Cardiac fibroblast (primary cell): ENCODE measurements at regions not wholly inside any gene's neighbourhood (a gene's known extent, or its start where the extent isn't known, plus 50 kb on each side); places are given as distances from the start of the nearest gene placed in this dataset.

Experiments
- DNase-seq, 2 donors: peaks; one replicate each; pipeline versions ENCODE4 v3.0.0 to v3.0.0-alpha.2; 2010; ENCODE audit warnings: low read depth in 2 of 2
- H3K4me3 ChIP-seq, 2 donors: replicated peaks in 1 of 2; 1 replicate in 1 of 2; 2 replicates in 1 of 2; pipeline ENCODE4 v1.5.1; 2011; ENCODE audit warnings: low read depth in 2 of 2, low read length in 2 of 2, mild to moderate bottlenecking in 2 of 2, moderate library complexity in 1 of 2
- TF ChIP-seq, protein P1 (sequence below): IDR thresholded peaks from one replicate; pipeline ENCODE4 v1.5.1; 2011; ENCODE audit warnings: low read depth, mild to moderate bottlenecking, low read length, inconsistent platforms

DNA sequence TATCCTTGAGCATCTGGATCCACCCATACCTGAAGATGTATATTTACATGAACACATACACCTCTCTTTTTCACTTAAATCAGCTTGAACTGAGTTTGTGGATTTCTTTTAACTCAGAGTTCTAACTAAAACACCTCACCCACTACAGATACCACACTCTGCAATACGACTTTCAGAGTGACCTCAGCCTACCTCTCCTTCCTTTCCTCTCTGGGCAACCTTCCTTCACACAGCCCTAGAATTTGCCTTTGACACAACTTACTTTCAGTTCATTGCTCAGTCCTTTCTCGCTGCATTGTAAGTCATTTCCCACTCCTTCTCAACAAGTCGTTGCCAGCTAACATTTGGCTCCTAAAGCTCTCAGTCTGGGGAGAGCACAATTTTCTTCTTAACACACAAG, 151.9 kb upstream of the IRX3 start:
- no peak for DNase-seq
- TF ChIP-seq, protein P1, sequence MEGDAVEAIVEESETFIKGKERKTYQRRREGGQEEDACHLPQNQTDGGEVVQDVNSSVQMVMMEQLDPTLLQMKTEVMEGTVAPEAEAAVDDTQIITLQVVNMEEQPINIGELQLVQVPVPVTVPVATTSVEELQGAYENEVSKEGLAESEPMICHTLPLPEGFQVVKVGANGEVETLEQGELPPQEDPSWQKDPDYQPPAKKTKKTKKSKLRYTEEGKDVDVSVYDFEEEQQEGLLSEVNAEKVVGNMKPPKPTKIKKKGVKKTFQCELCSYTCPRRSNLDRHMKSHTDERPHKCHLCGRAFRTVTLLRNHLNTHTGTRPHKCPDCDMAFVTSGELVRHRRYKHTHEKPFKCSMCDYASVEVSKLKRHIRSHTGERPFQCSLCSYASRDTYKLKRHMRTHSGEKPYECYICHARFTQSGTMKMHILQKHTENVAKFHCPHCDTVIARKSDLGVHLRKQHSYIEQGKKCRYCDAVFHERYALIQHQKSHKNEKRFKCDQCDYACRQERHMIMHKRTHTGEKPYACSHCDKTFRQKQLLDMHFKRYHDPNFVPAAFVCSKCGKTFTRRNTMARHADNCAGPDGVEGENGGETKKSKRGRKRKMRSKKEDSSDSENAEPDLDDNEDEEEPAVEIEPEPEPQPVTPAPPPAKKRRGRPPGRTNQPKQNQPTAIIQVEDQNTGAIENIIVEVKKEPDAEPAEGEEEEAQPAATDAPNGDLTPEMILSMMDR = no peak

DNA sequence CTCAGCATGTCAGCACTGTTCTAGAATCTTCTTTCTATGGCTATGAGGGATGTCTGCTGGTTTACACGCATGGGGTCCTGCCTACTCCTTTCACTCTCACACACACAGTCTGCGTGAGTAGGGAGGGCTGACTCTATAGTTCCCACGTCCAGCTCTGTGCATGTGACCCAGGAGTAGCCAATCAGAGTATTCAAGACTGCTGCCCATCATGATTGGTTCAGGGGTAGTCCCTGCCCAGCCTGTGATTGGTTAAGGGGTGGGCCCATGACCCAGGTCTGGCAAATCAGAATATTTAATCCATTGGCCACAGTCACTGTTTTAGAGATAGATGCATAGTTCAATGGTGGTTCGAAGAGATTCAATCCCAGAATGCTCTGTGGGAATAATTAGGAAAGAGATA, 151.3 kb upstream of the IRX3 start:
- TF ChIP-seq, protein P1 = no peak
- no peak for DNase-seq
- H3K4me3 ChIP-seq = no peak overlapping the region

More for the DNA sequence above, 151.9 kb upstream of the IRX3 start:
- no peak overlapping the region for H3K4me3 ChIP-seq

DNA sequence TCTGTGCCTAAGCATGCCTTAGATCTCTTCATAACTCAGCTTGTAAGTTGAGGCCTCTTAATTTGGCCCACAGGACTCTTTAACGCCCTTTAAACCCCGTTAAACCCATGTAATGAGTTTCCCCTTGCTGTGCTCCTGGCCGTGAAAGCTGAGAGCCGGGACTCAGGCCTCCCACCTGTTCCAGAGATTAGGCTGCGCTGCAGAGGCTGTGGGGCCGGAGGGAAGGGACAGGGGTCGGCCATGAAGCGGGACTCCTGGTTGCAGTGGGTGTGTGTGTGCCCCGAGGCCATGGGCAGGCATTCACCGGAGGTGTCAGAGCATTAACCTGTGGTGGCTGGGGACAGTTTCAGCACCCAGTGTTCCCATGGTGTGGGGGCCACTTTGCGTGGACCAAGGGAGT, 150.8 kb upstream of the IRX3 start:
- TF ChIP-seq, protein P1 = no peak
- no peak overlapping the region for H3K4me3 ChIP-seq
- no peak for DNase-seq

DNA sequence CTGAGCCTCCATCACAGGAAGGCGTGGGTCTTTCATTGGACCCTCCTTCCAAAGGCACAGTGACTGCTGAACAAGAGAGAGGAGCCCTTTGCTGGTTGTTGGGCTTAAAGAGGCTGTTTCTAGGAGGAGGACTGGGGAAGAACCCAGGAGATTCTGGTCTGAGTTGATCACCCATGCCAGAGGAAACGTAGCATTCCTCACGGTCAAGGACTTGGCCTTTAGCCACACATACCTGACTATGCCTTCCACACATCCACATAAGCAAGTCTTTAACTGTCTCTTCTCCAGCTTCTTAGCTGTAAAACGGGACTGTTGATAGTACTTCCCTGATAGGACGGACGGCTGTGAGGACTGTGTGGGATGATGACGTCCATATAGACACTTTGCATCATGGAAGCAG, 149.8 kb upstream of the IRX3 start:
- no peak overlapping the region for H3K4me3 ChIP-seq
- TF ChIP-seq, protein P1 = no peak
- DNase-seq = no peak

DNA sequence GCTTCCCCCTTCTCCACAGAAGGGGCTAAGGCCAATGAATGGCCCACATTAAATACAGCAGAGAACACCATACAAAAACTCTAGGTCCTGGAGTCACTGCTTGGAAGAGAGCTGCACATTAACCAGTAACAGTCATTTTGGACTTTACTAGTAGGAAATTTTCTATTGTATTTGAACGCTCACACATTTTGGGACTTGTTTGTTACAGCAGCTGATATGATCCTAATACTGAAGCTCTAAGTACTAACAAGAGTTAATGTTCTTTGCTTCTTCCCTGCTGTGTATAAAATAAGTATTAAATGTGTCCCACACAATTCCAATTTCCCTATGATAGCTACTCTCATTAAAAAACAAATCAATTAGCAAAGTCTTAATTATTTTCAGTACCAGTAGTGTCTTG, 148.3 kb upstream of the IRX3 start:
- no peak for DNase-seq
- H3K4me3 ChIP-seq = no peak overlapping the region
- TF ChIP-seq, protein P1 = no peak

DNA sequence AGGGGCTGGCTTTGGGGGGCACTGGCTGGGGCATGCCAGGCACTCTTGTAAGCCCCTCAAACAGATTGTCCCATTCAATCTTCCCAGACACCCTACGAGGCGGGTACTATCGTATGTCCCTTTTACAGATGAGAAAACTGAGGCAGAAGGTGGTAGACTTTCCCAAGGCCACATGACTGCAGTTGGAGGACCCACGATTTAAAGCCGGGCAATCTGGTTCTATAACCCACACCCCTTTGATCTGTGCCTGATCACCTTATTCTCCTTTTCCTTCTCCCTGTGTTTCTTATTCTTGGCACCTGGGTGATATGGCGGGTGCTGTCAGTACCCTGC, 146.3 kb upstream of the IRX3 start:
- TF ChIP-seq, protein P1 = no peak
- H3K4me3 ChIP-seq = no peak overlapping the region
- DNase-seq = no peak

DNA sequence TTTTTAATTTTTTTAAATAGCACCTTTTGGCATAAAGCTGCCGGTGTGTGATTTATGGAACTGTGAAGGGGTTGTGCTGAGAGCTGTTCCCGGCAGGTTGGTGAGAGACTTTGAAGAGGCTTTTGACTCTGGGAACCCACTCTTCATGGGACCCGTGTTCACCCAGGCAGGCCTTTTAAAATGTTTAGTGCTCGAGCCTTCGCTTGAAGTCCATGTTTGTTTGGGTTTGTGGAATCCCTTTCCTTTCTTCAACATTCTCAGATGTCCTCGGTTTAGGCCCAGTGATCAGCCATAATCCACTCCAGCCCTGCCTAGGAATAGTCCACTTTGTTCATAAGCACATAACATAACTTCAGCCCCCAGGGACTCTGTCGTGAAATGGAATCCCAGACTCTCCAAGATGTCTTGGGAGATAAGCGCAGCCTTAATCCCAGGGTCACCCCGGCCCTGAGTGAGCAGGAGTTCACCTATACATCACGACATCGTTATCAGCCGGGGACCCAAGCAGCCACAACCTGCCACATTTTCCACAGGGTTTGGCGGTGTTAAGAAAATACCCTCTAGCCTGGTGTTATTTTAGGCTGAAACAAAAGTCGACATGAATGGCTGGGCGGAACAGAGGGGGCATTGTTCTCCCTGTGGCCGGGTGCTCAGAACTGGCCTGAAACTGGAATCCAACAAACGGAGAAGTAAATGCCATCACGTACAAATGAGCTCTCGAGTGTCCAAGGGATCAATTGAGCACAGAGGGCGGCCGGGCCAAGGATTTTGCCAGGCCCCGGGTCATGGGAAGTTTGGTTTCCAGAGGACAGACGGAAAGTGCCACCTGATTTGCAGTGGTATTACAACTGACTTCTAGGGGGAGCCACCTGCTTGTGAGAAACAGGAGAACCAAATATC, 145.7 kb upstream of the IRX3 start:
- no peak overlapping the region for H3K4me3 ChIP-seq
- TF ChIP-seq, protein P1 = no peak
- DNase-seq = no peak
